ENCODE measurements at regions not wholly inside any gene's neighbourhood (a gene's known extent, or its start where the extent isn't known, plus 50 kb on each side); places are given as distances from the start of the nearest gene placed in this dataset.

- TF ChIP-seq CTCF (tag by site-specific recombination; IDR thresholded peaks at IDR 0.05) (no peak), BCL11A (tag by site-specific recombination; IDR thresholded peaks at IDR 0.05; ENCODE audit: low read depth) (no peak), ZNF629 (tag by site-specific recombination; IDR thresholded peaks at IDR 0.05) (no peak), ZNF530 (tag by site-specific recombination; IDR thresholded peaks at IDR 0.05; ENCODE audit: low read depth) (no peak), ZBTB7A (tag by site-specific recombination; IDR thresholded peaks at IDR 0.05; ENCODE audit: low read depth) (no peak), ZNF114 (tag by site-specific recombination; IDR thresholded peaks at IDR 0.05) (no peak), YY1 (tag by site-specific recombination; IDR thresholded peaks at IDR 0.05) (no peak), ZNF501 (tag by site-specific recombination; IDR thresholded peaks at IDR 0.05) (no peak)
Observed at GRCh38 chr2:105539331-105539730, 140.5 kb upstream of the FHL2 start.
